H1 (cell line): ENCODE measurements at regions not wholly inside any gene's neighbourhood (a gene's known extent, or its start where the extent isn't known, plus 50 kb on each side); places are given as distances from the start of the nearest gene placed in this dataset.

Source experiments
- ATF2 ChIP-seq: IDR thresholded peaks from 2 replicates; pipeline ENCODE4 v1.6.1; 2012; ENCODE audit warnings: low read length, inconsistent platforms
- CEBPB ChIP-seq: IDR thresholded peaks from 2 replicates; pipeline ENCODE4 v1.6.1; 2012; ENCODE audit warnings: low read depth, low read length
- RFX5 ChIP-seq: IDR thresholded peaks from 2 replicates; pipeline ENCODE4 v1.6.1; 2011; ENCODE audit warnings: low read depth, low read length, improper control_type of control experiment, borderline replicate concordance
- TAF1 ChIP-seq: IDR thresholded peaks from 2 replicates; pipeline ENCODE4 v1.6.1; 2011; ENCODE audit warnings: mild to moderate bottlenecking, low read depth, low read length
- YY1 ChIP-seq: IDR thresholded peaks from 2 replicates; pipeline ENCODE4 v1.6.1; 2011; ENCODE audit warnings: low read depth, mild to moderate bottlenecking, low read length
- TF ChIP-seq, protein P1 (sequence below): fragments of 300-600 bp; sonication (generic); IDR thresholded peaks from 2 replicates; pipeline ENCODE4 v1.7.1; 2012; ENCODE audit warnings: low read length, moderate library complexity, mild to moderate bottlenecking, inconsistent platforms; ENCODE audit not compliant: insufficient replicate concordance
- TF ChIP-seq, protein P2 (sequence below), 3 experiments: IDR thresholded peaks; 1 replicate in 2 of 3; 2 replicates in 1 of 3; pipeline versions ENCODE4 v1.5.1 to v1.6.1; 2011; ENCODE audit warnings: low read length in 3 of 3, mild to moderate bottlenecking in 3 of 3, inconsistent platforms in 2 of 3, low read depth in 1 of 3, moderate library complexity in 1 of 3; ENCODE audit not compliant: insufficient read depth in 1 of 3; ENCODE audit errors: control extremely low read depth in 1 of 3

- TF ChIP-seq, protein P1, sequence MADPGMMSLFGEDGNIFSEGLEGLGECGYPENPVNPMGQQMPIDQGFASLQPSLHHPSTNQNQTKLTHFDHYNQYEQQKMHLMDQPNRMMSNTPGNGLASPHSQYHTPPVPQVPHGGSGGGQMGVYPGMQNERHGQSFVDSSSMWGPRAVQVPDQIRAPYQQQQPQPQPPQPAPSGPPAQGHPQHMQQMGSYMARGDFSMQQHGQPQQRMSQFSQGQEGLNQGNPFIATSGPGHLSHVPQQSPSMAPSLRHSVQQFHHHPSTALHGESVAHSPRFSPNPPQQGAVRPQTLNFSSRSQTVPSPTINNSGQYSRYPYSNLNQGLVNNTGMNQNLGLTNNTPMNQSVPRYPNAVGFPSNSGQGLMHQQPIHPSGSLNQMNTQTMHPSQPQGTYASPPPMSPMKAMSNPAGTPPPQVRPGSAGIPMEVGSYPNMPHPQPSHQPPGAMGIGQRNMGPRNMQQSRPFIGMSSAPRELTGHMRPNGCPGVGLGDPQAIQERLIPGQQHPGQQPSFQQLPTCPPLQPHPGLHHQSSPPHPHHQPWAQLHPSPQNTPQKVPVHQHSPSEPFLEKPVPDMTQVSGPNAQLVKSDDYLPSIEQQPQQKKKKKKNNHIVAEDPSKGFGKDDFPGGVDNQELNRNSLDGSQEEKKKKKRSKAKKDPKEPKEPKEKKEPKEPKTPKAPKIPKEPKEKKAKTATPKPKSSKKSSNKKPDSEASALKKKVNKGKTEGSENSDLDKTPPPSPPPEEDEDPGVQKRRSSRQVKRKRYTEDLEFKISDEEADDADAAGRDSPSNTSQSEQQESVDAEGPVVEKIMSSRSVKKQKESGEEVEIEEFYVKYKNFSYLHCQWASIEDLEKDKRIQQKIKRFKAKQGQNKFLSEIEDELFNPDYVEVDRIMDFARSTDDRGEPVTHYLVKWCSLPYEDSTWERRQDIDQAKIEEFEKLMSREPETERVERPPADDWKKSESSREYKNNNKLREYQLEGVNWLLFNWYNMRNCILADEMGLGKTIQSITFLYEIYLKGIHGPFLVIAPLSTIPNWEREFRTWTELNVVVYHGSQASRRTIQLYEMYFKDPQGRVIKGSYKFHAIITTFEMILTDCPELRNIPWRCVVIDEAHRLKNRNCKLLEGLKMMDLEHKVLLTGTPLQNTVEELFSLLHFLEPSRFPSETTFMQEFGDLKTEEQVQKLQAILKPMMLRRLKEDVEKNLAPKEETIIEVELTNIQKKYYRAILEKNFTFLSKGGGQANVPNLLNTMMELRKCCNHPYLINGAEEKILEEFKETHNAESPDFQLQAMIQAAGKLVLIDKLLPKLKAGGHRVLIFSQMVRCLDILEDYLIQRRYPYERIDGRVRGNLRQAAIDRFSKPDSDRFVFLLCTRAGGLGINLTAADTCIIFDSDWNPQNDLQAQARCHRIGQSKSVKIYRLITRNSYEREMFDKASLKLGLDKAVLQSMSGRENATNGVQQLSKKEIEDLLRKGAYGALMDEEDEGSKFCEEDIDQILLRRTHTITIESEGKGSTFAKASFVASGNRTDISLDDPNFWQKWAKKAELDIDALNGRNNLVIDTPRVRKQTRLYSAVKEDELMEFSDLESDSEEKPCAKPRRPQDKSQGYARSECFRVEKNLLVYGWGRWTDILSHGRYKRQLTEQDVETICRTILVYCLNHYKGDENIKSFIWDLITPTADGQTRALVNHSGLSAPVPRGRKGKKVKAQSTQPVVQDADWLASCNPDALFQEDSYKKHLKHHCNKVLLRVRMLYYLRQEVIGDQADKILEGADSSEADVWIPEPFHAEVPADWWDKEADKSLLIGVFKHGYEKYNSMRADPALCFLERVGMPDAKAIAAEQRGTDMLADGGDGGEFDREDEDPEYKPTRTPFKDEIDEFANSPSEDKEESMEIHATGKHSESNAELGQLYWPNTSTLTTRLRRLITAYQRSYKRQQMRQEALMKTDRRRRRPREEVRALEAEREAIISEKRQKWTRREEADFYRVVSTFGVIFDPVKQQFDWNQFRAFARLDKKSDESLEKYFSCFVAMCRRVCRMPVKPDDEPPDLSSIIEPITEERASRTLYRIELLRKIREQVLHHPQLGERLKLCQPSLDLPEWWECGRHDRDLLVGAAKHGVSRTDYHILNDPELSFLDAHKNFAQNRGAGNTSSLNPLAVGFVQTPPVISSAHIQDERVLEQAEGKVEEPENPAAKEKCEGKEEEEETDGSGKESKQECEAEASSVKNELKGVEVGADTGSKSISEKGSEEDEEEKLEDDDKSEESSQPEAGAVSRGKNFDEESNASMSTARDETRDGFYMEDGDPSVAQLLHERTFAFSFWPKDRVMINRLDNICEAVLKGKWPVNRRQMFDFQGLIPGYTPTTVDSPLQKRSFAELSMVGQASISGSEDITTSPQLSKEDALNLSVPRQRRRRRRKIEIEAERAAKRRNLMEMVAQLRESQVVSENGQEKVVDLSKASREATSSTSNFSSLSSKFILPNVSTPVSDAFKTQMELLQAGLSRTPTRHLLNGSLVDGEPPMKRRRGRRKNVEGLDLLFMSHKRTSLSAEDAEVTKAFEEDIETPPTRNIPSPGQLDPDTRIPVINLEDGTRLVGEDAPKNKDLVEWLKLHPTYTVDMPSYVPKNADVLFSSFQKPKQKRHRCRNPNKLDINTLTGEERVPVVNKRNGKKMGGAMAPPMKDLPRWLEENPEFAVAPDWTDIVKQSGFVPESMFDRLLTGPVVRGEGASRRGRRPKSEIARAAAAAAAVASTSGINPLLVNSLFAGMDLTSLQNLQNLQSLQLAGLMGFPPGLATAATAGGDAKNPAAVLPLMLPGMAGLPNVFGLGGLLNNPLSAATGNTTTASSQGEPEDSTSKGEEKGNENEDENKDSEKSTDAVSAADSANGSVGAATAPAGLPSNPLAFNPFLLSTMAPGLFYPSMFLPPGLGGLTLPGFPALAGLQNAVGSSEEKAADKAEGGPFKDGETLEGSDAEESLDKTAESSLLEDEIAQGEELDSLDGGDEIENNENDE: no peak
- TF ChIP-seq TAF1: no peak
- TF ChIP-seq ATF2: no peak
- TF ChIP-seq RFX5: no peak
- TF ChIP-seq CEBPB: no peak
- TF ChIP-seq, protein P2, sequence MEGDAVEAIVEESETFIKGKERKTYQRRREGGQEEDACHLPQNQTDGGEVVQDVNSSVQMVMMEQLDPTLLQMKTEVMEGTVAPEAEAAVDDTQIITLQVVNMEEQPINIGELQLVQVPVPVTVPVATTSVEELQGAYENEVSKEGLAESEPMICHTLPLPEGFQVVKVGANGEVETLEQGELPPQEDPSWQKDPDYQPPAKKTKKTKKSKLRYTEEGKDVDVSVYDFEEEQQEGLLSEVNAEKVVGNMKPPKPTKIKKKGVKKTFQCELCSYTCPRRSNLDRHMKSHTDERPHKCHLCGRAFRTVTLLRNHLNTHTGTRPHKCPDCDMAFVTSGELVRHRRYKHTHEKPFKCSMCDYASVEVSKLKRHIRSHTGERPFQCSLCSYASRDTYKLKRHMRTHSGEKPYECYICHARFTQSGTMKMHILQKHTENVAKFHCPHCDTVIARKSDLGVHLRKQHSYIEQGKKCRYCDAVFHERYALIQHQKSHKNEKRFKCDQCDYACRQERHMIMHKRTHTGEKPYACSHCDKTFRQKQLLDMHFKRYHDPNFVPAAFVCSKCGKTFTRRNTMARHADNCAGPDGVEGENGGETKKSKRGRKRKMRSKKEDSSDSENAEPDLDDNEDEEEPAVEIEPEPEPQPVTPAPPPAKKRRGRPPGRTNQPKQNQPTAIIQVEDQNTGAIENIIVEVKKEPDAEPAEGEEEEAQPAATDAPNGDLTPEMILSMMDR (IDR thresholded peaks at IDR 0.05; ENCODE audit: control extremely low read depth in 1 of 3, insufficient read depth in 1 of 3, low read depth in 1 of 3, low read length in 3 of 3): peak in 2 of 3 experiments; percentile 43 to 46; a peak in 2 of 4 replicates
- TF ChIP-seq YY1: no peak
Measured at GRCh38 chrX:131626681-131627296, 82.9 kb downstream of the OR13H1 start (continued).
